GM12874 (cell line): ENCODE measurements at regions not wholly inside any gene's neighbourhood (a gene's known extent, or its start where the extent isn't known, plus 50 kb on each side); places are given as distances from the start of the nearest gene placed in this dataset.

ENCODE experiments used
- CTCF ChIP-seq: IDR thresholded peaks from 2 replicates; pipeline ENCODE4 v1.5.1; 2011; ENCODE audit warnings: low read depth, mild to moderate bottlenecking, control low read depth, low read length, moderate library complexity; ENCODE audit not compliant: insufficient read depth

GRCh38 chr6:62940848-62941247 lies 270.4 kb upstream of the FKBP1C start:
- no peak for TF ChIP-seq CTCF

GRCh38 chr6:62942000-62942399 lies 269.3 kb upstream of the FKBP1C start:
- TF ChIP-seq CTCF, result no peak

GRCh38 chr6:62968834-62969233 lies 242.4 kb upstream of the FKBP1C start:
- no peak for TF ChIP-seq CTCF

GRCh38 chr6:62971976-62972658 lies 239.2 kb upstream of the FKBP1C start:
- no peak for TF ChIP-seq CTCF

GRCh38 chr6:62974452-62974851 lies 236.8 kb upstream of the FKBP1C start:
- TF ChIP-seq CTCF, result no peak

GRCh38 chr6:62976566-62976965 lies 234.7 kb upstream of the FKBP1C start:
- TF ChIP-seq CTCF, result no peak

- no peak for TF ChIP-seq CTCF
Observed at GRCh38 chr6:62978920-62979319, 232.3 kb upstream of the FKBP1C start.
